Fibroblast of pulmonary artery (primary cell): ENCODE measurements at regions not wholly inside any gene's neighbourhood (a gene's known extent, or its start where the extent isn't known, plus 50 kb on each side); places are given as distances from the start of the nearest gene placed in this dataset.
"Not testable (repeated sequence)": the region's sequence is repeated elsewhere in the genome, so short reads cannot be mapped to it uniquely, and the experiment has no call there.

Source experiments
- DNase-seq: peaks from one replicate; pipeline ENCODE4 v3.0.0-alpha.2; 2010; ENCODE audit warnings: low read depth
- H3K4me3 ChIP-seq: replicated peaks from 2 replicates; pipeline ENCODE4 v1.5.1; 2011; ENCODE audit warnings: low read depth, mild to moderate bottlenecking, control low read depth, low read length, moderate library complexity
- CTCF ChIP-seq: IDR thresholded peaks from 2 replicates; pipeline ENCODE4 v1.5.1; 2011; ENCODE audit warnings: mild to moderate bottlenecking, control low read depth, low read length, inconsistent platforms; ENCODE audit errors: missing control alignments

- TF ChIP-seq CTCF = no peak
Measured at GRCh38 chr14:43786066-43786762, 720.9 kb downstream of the FSCB start.

DNA sequence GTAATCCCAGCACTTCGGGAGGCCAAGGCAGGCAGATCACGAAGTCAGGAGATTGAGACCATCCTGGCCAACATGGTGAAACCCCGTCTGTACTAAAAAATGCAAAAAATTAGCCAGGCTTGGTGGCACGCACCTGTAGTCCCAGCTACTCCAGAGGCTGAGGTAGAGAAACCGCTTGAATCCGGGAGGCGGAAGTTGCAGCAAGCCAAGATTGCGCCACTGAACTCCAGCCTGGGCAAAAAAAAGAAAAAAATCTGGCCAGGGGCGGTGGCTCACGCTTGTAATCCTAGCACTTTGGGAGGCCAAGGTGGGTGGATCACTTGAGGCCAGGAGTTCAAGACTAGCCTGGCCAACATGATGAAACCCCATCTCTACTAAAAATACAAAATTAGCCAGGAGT, 722.7 kb downstream of the FSCB start:
- not testable (repeated sequence) for H3K4me3 ChIP-seq

More at GRCh38 chr14:43786066-43786762, 720.9 kb downstream of the FSCB start:
- DNase-seq = no peak
- no peak overlapping the region for H3K4me3 ChIP-seq

GRCh38 chr14:43778937-43779639, 728.0 kb downstream of the FSCB start:
- H3K4me3 ChIP-seq = no peak overlapping the region
- no peak for TF ChIP-seq CTCF
- DNase-seq = no peak

More for the DNA sequence above, 722.7 kb downstream of the FSCB start:
- DNase-seq = not testable (repeated sequence)

DNA sequence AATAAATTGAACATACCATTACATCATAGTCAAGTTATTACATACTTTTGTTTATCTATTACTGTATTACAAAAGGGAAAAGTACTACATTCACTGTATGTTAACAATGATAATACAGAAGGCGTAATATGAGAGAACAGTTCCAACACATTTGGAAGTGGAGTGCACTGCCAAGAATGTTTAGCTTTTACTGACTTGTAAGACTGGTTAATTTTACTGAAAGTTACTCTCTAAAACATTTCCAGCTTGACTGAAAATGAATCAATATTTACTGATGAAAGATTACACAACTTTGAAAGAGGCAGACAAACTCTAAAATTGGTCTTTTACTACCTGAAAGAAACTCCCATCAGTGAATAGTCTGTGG, 728.5 kb downstream of the FSCB start:
- H3K4me3 ChIP-seq = no peak overlapping the region
- DNase-seq = no peak
- no peak for TF ChIP-seq CTCF

DNA sequence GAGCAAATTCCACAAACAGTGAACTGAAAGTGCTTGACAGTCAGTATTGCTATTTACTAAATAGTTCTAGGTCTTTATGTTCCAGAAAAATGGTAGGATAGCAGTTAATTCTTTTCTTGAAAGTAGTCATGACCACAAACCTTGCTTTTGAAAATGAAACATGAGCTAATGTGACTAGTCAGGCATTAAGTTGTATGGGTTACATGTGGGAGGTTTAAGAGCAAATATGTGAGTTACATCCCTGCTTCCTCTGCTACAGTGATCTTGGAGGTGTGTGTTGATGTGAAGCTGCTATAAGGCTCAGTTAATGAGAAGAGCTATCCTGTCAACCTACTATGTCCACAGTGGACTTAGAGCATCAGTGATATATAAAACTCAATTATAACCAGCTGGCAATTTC, 741.6 kb downstream of the FSCB start:
- H3K4me3 ChIP-seq = no peak overlapping the region
- no peak for TF ChIP-seq CTCF
- no peak for DNase-seq

- no peak for TF ChIP-seq CTCF
- no peak overlapping the region for H3K4me3 ChIP-seq
- no peak for DNase-seq
Measured at GRCh38 chr14:43764433-43764832, 742.6 kb downstream of the FSCB start.

- no peak overlapping the region for H3K4me3 ChIP-seq
- no peak for DNase-seq
- TF ChIP-seq CTCF = no peak
Measured at GRCh38 chr14:43755707-43756106, 751.4 kb downstream of the FSCB start.
